Natural killer cell (primary cell): ENCODE measurements at regions not wholly inside any gene's neighbourhood (a gene's known extent, or its start where the extent isn't known, plus 50 kb on each side); places are given as distances from the start of the nearest gene placed in this dataset.

Source experiments
- ATAC-seq, 3 donors: fragments of 150-1000 bp in 2 of 3; fragments of 200-7000 bp in 1 of 3; cut with Tn5 transposase; 1 replicate in 1 of 3; 2 replicates in 2 of 3; pipeline ENCODE4 v1.10.0; 2021; ENCODE audit warnings: mild to moderate bottlenecking in 2 of 3, moderate library complexity in 2 of 3
- DNase-seq, 2 donors: peaks; one replicate each; pipeline versions ENCODE4 v3.0.0 to v3.0.0-alpha.2; 2013 to 2021; ENCODE audit warnings: mixed read lengths in 1 of 2
- H3K27ac ChIP-seq: one replicate; pipeline ENCODE4 v1.5.1; 2013; ENCODE audit warnings: mild to moderate bottlenecking, low read length
- H3K27me3 ChIP-seq: one replicate; pipeline ENCODE4 v1.6.1; 2013; ENCODE audit warnings: low read length; ENCODE audit not compliant: control insufficient read depth, insufficient read depth
- H3K36me3 ChIP-seq: one replicate; pipeline ENCODE4 v1.6.1; 2013; ENCODE audit warnings: low read length; ENCODE audit not compliant: control insufficient read depth, insufficient read depth
- H3K4me1 ChIP-seq: one replicate; pipeline ENCODE4 v1.6.1; 2013; ENCODE audit warnings: low read length; ENCODE audit not compliant: control insufficient read depth, insufficient read depth
- H3K4me3 ChIP-seq: one replicate; pipeline ENCODE4 v1.5.1; 2013; ENCODE audit warnings: low read length
- H3K9me3 ChIP-seq: one replicate; pipeline ENCODE4 v1.6.1; 2013; ENCODE audit warnings: low read length; ENCODE audit not compliant: control insufficient read depth, insufficient read depth
- H3K27ac Mint-ChIP-seq, 2 donors: one replicate each; pipeline ENCODE4 v1.8.0; 2022; ENCODE audit warnings: mild to moderate bottlenecking in 2 of 2, mixed read lengths in 2 of 2, moderate library complexity in 1 of 2
- H3K27me3 Mint-ChIP-seq, 2 donors: one replicate each; pipeline ENCODE4 v1.8.0; 2022; ENCODE audit warnings: low read depth in 2 of 2, mixed read lengths in 2 of 2
- H3K36me3 Mint-ChIP-seq: one replicate; pipeline ENCODE4 v1.8.0; 2022; ENCODE audit warnings: mixed read lengths
- H3K4me1 Mint-ChIP-seq, 2 donors: one replicate each; pipeline ENCODE4 v1.8.0; 2022; ENCODE audit warnings: mixed read lengths in 2 of 2
- H3K4me3 Mint-ChIP-seq: one replicate; pipeline ENCODE4 v1.8.0; 2022; ENCODE audit warnings: mild to moderate bottlenecking, moderate library complexity, mixed read lengths
- H3K9me3 Mint-ChIP-seq, 2 donors: one replicate each; pipeline ENCODE4 v1.8.0; 2022; ENCODE audit warnings: mixed read lengths in 2 of 2
- CTCF ChIP-seq: fragments of 200-600 bp; IDR thresholded peaks from one replicate; pipeline ENCODE4 v1.8.0; 2022; ENCODE audit warnings: antibody characterized with exemption
- WGBS: methylation state at CpG from one replicate; pipeline ENCODE4 v1.1.7; 2013; ENCODE audit warnings: missing lambda C conversion rate; ENCODE audit not compliant: insufficient coverage; 5-methylcytosine and 5-hydroxymethylcytosine counted together
- intact Hi-C: fragments of 100-400 bp; cut with micrococcal nuclease; formaldehyde crosslinking; loops from one replicate; pipeline ENCODE4 v1.14.2; 2022

GRCh38 chr16:82302042-82302727, 132.2 kb upstream of the MPHOSPH6 start:
- Histone ChIP-seq H3K4me1 (no peaks in the 10 kb centered on the region), H3K9me3 (no peaks in the 10 kb centered on the region), H3K36me3 (no peaks in the 10 kb centered on the region), H3K27ac (no peak overlapping the region), H3K27me3 (no peaks in the 10 kb centered on the region), H3K4me3 (no peak overlapping the region)
- no peak overlapping the region for H3K4me3 Mint-ChIP-seq
- intact Hi-C loops, result no loop called here
- H3K4me1 Mint-ChIP-seq, result no peaks in the 10 kb centered on the region
- DNase-seq (no peak), ATAC-seq (no peak)
- no peaks in the 10 kb centered on the region for H3K27me3 Mint-ChIP-seq
- H3K36me3 Mint-ChIP-seq, result no peaks in the 10 kb centered on the region
- no peak for TF ChIP-seq CTCF
- no peaks in the 10 kb centered on the region for H3K9me3 Mint-ChIP-seq
- 89% methylated on average over 15 of the region's 17 CpGs for whole genome bisulfite sequencing
- H3K27ac Mint-ChIP-seq, result no peak overlapping the region

GRCh38 chr16:82301146-82301755, 131.2 kb upstream of the MPHOSPH6 start:
- H3K27me3 ChIP-seq, result no peaks in the 10 kb centered on the region
- no peak overlapping the region for H3K27ac ChIP-seq
- no peaks in the 10 kb centered on the region for H3K4me1 Mint-ChIP-seq
- ATAC-seq, result no peak
- WGBS, result 91% methylated on average over 7 of the region's 7 CpGs
- H3K36me3 Mint-ChIP-seq, result no peaks in the 10 kb centered on the region
- no peaks in the 10 kb centered on the region for H3K4me1 ChIP-seq
- TF ChIP-seq CTCF, result no peak
- H3K9me3 Mint-ChIP-seq, result no peaks in the 10 kb centered on the region
- H3K27me3 Mint-ChIP-seq, result no peaks in the 10 kb centered on the region
- intact Hi-C loops, result no loop called here
- H3K4me3 ChIP-seq, result no peak overlapping the region
- H3K4me3 Mint-ChIP-seq, result no peak overlapping the region
- DNase-seq, result no peak
- no peak overlapping the region for H3K27ac Mint-ChIP-seq
- H3K36me3 ChIP-seq, result no peaks in the 10 kb centered on the region
- H3K9me3 ChIP-seq, result no peaks in the 10 kb centered on the region

- H3K36me3 ChIP-seq, result no peaks in the 10 kb centered on the region
- H3K9me3 ChIP-seq, result no peaks in the 10 kb centered on the region
- intact Hi-C loops, result no loop called here
- Mint-ChIP-seq H3K27me3 (no peaks in the 10 kb centered on the region), H3K36me3 (no peaks in the 10 kb centered on the region), H3K27ac (no peak overlapping the region), H3K4me1 (no peaks in the 10 kb centered on the region), H3K4me3 (no peak overlapping the region), H3K9me3 (no peaks in the 10 kb centered on the region)
- DNase-seq (no peak), ATAC-seq (no peak)
- 84% methylated on average over 5 of the region's 6 CpGs for WGBS
- H3K4me1 ChIP-seq, result no peaks in the 10 kb centered on the region
- no peak overlapping the region for H3K27ac ChIP-seq
- no peak for TF ChIP-seq CTCF
- H3K27me3 ChIP-seq, result no peaks in the 10 kb centered on the region
- H3K4me3 ChIP-seq, result no peak overlapping the region
These were observed 130.4 kb upstream of the MPHOSPH6 start for GRCh38 chr16:82300374-82300951.
